OCI-LY1 (cell line): ENCODE measurements at regions not wholly inside any gene's neighbourhood (a gene's known extent, or its start where the extent isn't known, plus 50 kb on each side); places are given as distances from the start of the nearest gene placed in this dataset.

Experiments
- H2AFZ ChIP-seq: fragments of 200-600 bp; sonication (generic), shearing (Covaris generic); 2 replicates; pipeline ENCODE4 v1.6.0; 2014; ENCODE audit warnings: antibody characterized with exemption, mild to moderate bottlenecking, low read length
- H3F3A ChIP-seq: fragments of 200-600 bp; sonication (generic), shearing (Covaris generic); 2 replicates; pipeline ENCODE4 v1.6.0; 2014; ENCODE audit warnings: mild to moderate bottlenecking, antibody characterized with exemption, low read length, moderate library complexity; ENCODE audit not compliant: insufficient read depth
- H3K27ac ChIP-seq: fragments of 200-600 bp; sonication (generic); 2 replicates; pipeline ENCODE4 v1.5.1; 2014; ENCODE audit warnings: low read length, mixed run types, mild to moderate bottlenecking, low read depth; ENCODE audit not compliant: poor library complexity, severe bottlenecking
- H3K27me3 ChIP-seq: fragments of 200-600 bp; sonication (generic); 2 replicates; pipeline ENCODE4 v1.6.0; 2014; ENCODE audit warnings: antibody characterized with exemption, mild to moderate bottlenecking, low read length, moderate library complexity; ENCODE audit not compliant: insufficient read depth
- H3K36me3 ChIP-seq: fragments of 200-600 bp; sonication (generic); 2 replicates; pipeline ENCODE4 v1.6.1; 2014; ENCODE audit warnings: mild to moderate bottlenecking, antibody characterized with exemption, low read length, moderate library complexity, mixed read lengths; ENCODE audit not compliant: insufficient read depth
- H3K4me1 ChIP-seq: fragments of 200-600 bp; sonication (generic); 2 replicates; pipeline ENCODE4 v1.5.1; 2014; ENCODE audit warnings: mild to moderate bottlenecking, low read length, moderate library complexity; ENCODE audit not compliant: insufficient read depth, severe bottlenecking
- H3K4me2 ChIP-seq: fragments of 200-600 bp; sonication (generic), shearing (Covaris generic); 2 replicates; pipeline ENCODE4 v1.6.1; 2014; ENCODE audit warnings: low read length
- H3K4me3 ChIP-seq: fragments of 200-600 bp; sonication (generic); 2 replicates; pipeline ENCODE4 v1.5.1; 2014; ENCODE audit warnings: low read length, low read depth, mild to moderate bottlenecking, mixed read lengths; ENCODE audit not compliant: poor library complexity, severe bottlenecking
- H3K79me2 ChIP-seq: fragments of 200-600 bp; shearing (Covaris generic); 2 replicates; pipeline ENCODE4 v1.6.1; 2016; ENCODE audit warnings: mixed run types, low read length, mixed read lengths; ENCODE audit not compliant: insufficient read depth
- H3K9ac ChIP-seq: fragments of 200-600 bp; sonication (generic), shearing (Covaris generic); 2 replicates; pipeline ENCODE4 v1.6.1; 2014; ENCODE audit warnings: mild to moderate bottlenecking, low read length, mixed read lengths
- H3K9me2 ChIP-seq: fragments of 200-600 bp; sonication (generic), shearing (Covaris generic); 2 replicates; pipeline ENCODE4 v1.6.1; 2014; ENCODE audit warnings: low read depth, mild to moderate bottlenecking, low read length, mixed read lengths
- H3K9me3 ChIP-seq: fragments of 200-600 bp; shearing (Covaris generic); 2 replicates; pipeline ENCODE4 v1.6.1; 2014; ENCODE audit warnings: low read length, mixed read lengths
- H4K20me1 ChIP-seq: fragments of 200-600 bp; sonication (generic), shearing (Covaris generic); 2 replicates; pipeline ENCODE4 v1.6.0; 2016; ENCODE audit warnings: mild to moderate bottlenecking, low read length; ENCODE audit not compliant: insufficient read depth
- EZH2 ChIP-seq: fragments of 200-600 bp; sonication (generic), shearing (Covaris generic); IDR thresholded peaks from 2 replicates; pipeline ENCODE4 v1.8.0; 2017; ENCODE audit warnings: borderline replicate concordance, mixed run types, mild to moderate bottlenecking, antibody characterized with exemption, low read length, moderate library complexity, mixed read lengths
- TF ChIP-seq, protein P1 (sequence below): fragments of 200-600 bp; sonication (generic), shearing (Covaris generic); IDR thresholded peaks from 2 replicates; pipeline ENCODE4 v1.5.1; 2017; ENCODE audit warnings: mild to moderate bottlenecking, antibody characterized with exemption, low read length, moderate library complexity, mixed read lengths

DNA sequence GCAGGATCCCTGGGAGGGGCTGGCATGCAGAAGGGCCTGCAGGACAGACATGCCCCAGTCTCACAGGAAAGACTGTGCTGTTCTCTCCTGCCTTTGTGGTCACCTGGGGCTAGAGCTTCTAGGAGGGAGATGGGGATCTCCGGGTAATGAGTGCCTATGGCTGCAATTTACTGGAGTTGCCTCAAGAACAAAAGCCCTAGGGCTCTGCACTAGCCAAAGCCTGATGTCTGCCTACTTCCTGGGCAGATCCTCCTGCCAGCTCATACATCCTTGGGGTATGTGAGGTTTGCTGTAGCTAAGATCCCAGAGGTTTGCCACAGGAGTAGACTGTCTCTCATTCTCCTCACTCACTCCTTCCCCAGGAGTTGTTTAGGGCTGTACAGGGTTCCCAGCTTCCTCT lies 106.9 kb upstream of the PPFIA2 start:
- no peak overlapping the region for H3K9ac ChIP-seq
- H2AFZ ChIP-seq = no peak overlapping the region
- H3K36me3 ChIP-seq = no peaks in the 10 kb centered on the region
- no peak overlapping the region for H3K4me3 ChIP-seq
- TF ChIP-seq, protein P1, sequence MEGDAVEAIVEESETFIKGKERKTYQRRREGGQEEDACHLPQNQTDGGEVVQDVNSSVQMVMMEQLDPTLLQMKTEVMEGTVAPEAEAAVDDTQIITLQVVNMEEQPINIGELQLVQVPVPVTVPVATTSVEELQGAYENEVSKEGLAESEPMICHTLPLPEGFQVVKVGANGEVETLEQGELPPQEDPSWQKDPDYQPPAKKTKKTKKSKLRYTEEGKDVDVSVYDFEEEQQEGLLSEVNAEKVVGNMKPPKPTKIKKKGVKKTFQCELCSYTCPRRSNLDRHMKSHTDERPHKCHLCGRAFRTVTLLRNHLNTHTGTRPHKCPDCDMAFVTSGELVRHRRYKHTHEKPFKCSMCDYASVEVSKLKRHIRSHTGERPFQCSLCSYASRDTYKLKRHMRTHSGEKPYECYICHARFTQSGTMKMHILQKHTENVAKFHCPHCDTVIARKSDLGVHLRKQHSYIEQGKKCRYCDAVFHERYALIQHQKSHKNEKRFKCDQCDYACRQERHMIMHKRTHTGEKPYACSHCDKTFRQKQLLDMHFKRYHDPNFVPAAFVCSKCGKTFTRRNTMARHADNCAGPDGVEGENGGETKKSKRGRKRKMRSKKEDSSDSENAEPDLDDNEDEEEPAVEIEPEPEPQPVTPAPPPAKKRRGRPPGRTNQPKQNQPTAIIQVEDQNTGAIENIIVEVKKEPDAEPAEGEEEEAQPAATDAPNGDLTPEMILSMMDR = no peak
- no peak for TF ChIP-seq EZH2
- no peaks in the 10 kb centered on the region for H4K20me1 ChIP-seq
- no peaks in the 10 kb centered on the region for H3K9me2 ChIP-seq
- H3K9me3 ChIP-seq = no peaks in the 10 kb centered on the region
- H3K79me2 ChIP-seq = no peaks in the 10 kb centered on the region
- no peaks in the 10 kb centered on the region for H3K27me3 ChIP-seq
- H3F3A ChIP-seq = no peaks in the 10 kb centered on the region
- H3K4me2 ChIP-seq = no peak overlapping the region
- no peaks in the 10 kb centered on the region for H3K4me1 ChIP-seq
- H3K27ac ChIP-seq = no peak overlapping the region

DNA sequence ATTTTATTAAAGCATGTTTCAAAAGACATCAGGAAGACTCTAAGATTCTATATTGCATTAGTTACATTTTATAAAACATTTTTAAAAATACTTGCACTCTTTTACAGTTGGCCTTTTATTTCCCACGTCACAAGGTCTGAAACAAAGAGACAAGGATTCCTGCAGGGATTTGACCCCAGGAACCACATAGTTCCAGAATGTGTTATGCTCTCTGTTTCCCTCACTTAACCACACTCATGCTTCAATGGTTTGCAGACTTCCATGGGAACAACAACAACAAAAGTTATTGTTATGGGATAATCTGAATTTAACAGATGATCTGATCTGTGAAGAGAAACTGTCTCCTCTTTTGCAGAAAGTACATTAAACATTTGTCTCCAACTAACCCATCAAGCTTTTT lies 104.3 kb upstream of the PPFIA2 start:
- no peak overlapping the region for H3K9ac ChIP-seq
- no peaks in the 10 kb centered on the region for H3K4me1 ChIP-seq
- no peaks in the 10 kb centered on the region for H3K9me2 ChIP-seq
- H3K79me2 ChIP-seq = no peaks in the 10 kb centered on the region
- H3K36me3 ChIP-seq = no peaks in the 10 kb centered on the region
- H3F3A ChIP-seq = no peaks in the 10 kb centered on the region
- H3K9me3 ChIP-seq = no peaks in the 10 kb centered on the region
- TF ChIP-seq, protein P1 = no peak
- TF ChIP-seq EZH2 = no peak
- H3K4me3 ChIP-seq = no peak overlapping the region
- H3K27me3 ChIP-seq = no peaks in the 10 kb centered on the region
- no peaks in the 10 kb centered on the region for H4K20me1 ChIP-seq
- H3K4me2 ChIP-seq = no peak overlapping the region
- H3K27ac ChIP-seq = no peak overlapping the region
- H2AFZ ChIP-seq = no peak overlapping the region

DNA sequence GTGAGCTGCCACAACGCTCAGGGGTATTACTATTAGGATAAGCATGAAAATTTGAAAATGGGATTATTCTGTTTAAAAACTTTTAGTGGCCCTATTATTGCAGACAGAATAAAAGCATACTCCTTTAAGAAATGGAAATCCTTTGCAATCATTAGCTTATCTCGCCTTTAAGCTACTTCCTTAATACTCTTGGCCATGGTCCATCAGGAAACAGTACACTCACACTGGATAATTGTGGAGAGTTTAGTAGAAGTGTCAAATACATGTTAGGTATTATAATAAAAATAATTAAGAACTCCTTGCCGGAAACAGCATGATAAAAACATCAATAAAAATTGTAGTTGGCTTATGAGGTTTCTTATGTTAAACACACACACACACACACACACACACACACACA lies 100.4 kb upstream of the PPFIA2 start:
- no peaks in the 10 kb centered on the region for H4K20me1 ChIP-seq
- H3K9me3 ChIP-seq = no peaks in the 10 kb centered on the region
- no peaks in the 10 kb centered on the region for H3K4me1 ChIP-seq
- no peaks in the 10 kb centered on the region for H3K36me3 ChIP-seq
- H3F3A ChIP-seq = no peaks in the 10 kb centered on the region
- H3K4me3 ChIP-seq = no peak overlapping the region
- no peak overlapping the region for H2AFZ ChIP-seq
- H3K9me2 ChIP-seq = no peaks in the 10 kb centered on the region
- no peak overlapping the region for H3K9ac ChIP-seq
- H3K79me2 ChIP-seq = no peaks in the 10 kb centered on the region
- H3K27ac ChIP-seq = no peak overlapping the region
- TF ChIP-seq, protein P1 = no peak
- no peak for TF ChIP-seq EZH2
- H3K4me2 ChIP-seq = no peak overlapping the region
- no peaks in the 10 kb centered on the region for H3K27me3 ChIP-seq
